ENCODE measurements at regions not wholly inside any gene's neighbourhood (a gene's known extent, or its start where the extent isn't known, plus 50 kb on each side); places are given as distances from the start of the nearest gene placed in this dataset.

GRCh38 chr9:103361906-103362305 lies 366.8 kb downstream of the CYLC2 start:
- TF ChIP-seq POLR2A (IDR thresholded peaks at IDR 0.05) = no peak
- TF ChIP-seq CTCF (IDR thresholded peaks at IDR 0.05) = no peak

Data from adrenal gland (tissue), 5 donors.